ENCODE measurements at regions not wholly inside any gene's neighbourhood (a gene's known extent, or its start where the extent isn't known, plus 50 kb on each side); places are given as distances from the start of the nearest gene placed in this dataset.

DNA sequence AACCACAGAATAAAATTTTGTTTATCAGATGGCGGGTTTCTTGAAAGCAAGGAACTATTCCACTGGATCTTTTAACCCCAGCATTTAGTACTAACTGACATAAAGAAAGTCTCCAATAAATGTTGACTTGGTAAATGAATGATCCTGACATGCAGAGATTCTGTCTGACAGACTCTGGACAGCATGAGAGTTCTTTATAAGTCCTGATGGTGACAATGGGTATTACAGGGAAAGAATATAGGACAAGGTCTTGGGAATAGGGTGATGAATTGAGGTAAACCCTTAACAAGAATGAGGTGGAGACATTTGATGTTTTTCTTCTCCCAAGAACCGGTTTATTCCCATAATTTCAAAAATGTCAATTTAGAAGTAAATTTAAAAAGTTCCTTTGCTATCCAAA is 453.9 kb downstream of the TUSC1 start:
- Mint-ChIP-seq H3K4me1 (ENCODE audit: unreplicated experiment) (no peaks in the 10 kb centered on the region), H3K4me3 (ENCODE audit: unreplicated experiment) (no peak overlapping the region), H3K9me3 (ENCODE audit: unreplicated experiment) (no peaks in the 10 kb centered on the region), H3K36me3 (ENCODE audit: unreplicated experiment) (no peaks in the 10 kb centered on the region), H3K27me3 (ENCODE audit: unreplicated experiment) (no peaks in the 10 kb centered on the region), H3K27ac (ENCODE audit: unreplicated experiment) (no peak overlapping the region)
- DNase-seq (ENCODE audit: extremely low spot score, unreplicated experiment), result no peak
- TF ChIP-seq, protein P1, sequence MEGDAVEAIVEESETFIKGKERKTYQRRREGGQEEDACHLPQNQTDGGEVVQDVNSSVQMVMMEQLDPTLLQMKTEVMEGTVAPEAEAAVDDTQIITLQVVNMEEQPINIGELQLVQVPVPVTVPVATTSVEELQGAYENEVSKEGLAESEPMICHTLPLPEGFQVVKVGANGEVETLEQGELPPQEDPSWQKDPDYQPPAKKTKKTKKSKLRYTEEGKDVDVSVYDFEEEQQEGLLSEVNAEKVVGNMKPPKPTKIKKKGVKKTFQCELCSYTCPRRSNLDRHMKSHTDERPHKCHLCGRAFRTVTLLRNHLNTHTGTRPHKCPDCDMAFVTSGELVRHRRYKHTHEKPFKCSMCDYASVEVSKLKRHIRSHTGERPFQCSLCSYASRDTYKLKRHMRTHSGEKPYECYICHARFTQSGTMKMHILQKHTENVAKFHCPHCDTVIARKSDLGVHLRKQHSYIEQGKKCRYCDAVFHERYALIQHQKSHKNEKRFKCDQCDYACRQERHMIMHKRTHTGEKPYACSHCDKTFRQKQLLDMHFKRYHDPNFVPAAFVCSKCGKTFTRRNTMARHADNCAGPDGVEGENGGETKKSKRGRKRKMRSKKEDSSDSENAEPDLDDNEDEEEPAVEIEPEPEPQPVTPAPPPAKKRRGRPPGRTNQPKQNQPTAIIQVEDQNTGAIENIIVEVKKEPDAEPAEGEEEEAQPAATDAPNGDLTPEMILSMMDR (IDR thresholded peaks at IDR 0.05), result no peak

DNA sequence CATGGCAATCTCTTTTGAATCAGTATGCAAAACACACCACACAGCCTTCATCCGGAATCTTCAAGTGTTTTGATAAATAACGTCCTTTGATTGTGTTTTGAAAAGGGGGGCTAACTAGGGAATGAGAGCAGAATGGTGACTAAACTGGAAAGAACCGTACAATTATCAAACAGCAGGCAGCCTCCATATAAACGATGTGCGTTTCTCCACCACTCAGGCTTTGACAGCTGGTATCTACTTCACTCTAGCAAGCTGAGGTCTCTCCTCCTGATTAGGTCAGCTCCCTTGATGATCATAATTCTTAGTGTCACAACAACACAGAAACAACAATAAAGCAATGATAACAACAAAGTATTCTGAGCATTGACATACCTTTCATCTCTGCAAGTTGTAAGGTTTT is 465.9 kb downstream of the TUSC1 start:
- Mint-ChIP-seq H3K9me3 (ENCODE audit: unreplicated experiment) (no peaks in the 10 kb centered on the region), H3K4me1 (ENCODE audit: unreplicated experiment) (no peaks in the 10 kb centered on the region), H3K4me3 (ENCODE audit: unreplicated experiment) (no peak overlapping the region), H3K27me3 (ENCODE audit: unreplicated experiment) (no peaks in the 10 kb centered on the region), H3K27ac (ENCODE audit: unreplicated experiment) (no peak overlapping the region), H3K36me3 (ENCODE audit: unreplicated experiment) (no peaks in the 10 kb centered on the region)
- no peak for DNase-seq (ENCODE audit: extremely low spot score, unreplicated experiment)
- TF ChIP-seq, protein P1 (IDR thresholded peaks at IDR 0.05), result no peak

DNA sequence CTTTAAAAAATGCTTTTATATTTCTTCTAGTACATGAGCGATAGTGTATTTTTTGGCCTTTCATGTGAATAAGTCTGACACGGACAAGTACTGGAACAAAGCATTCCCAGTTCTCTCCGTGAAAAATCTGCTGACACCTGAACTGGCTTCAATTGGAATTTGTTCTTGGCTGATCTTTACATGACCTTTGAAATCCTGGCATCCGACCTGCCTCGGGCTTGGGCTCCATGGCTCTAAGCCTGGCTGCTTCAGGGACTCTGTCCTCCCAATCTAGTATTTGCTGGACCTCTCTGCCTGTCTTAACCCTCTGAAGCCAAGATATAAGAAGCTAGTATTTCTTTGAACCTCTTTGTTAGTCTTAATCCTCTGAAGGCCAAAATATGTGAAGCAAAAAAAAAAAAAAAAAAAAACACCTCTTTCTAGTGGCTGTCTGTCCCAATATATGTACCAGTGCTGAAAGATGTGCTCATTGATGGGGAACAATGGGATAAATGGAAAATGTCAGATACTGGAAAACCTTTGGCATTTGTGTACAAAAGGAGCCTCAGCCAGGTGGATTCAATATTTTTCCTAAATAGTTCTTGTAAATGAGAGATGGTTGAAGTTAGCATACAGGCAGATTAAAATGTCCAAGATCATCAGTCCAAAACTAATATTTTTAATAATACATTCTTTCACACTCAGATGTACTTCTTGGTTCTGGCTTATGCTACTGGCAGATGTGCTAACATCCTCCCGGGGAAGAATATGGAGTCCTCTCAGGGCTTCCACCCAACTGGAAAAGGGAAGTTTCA is 470.6 kb downstream of the TUSC1 start:
- Mint-ChIP-seq H3K36me3 (ENCODE audit: unreplicated experiment) (no peaks in the 10 kb centered on the region), H3K9me3 (ENCODE audit: unreplicated experiment) (peaks cover 3% of the 10 kb centered on the region), H3K4me1 (ENCODE audit: unreplicated experiment) (no peaks in the 10 kb centered on the region), H3K27me3 (ENCODE audit: unreplicated experiment) (no peaks in the 10 kb centered on the region), H3K27ac (ENCODE audit: unreplicated experiment) (no peak overlapping the region), H3K4me3 (ENCODE audit: unreplicated experiment) (no peak overlapping the region)
- no peak for DNase-seq (ENCODE audit: extremely low spot score, unreplicated experiment)
- TF ChIP-seq, protein P1 (IDR thresholded peaks at IDR 0.05), result no peak

DNA sequence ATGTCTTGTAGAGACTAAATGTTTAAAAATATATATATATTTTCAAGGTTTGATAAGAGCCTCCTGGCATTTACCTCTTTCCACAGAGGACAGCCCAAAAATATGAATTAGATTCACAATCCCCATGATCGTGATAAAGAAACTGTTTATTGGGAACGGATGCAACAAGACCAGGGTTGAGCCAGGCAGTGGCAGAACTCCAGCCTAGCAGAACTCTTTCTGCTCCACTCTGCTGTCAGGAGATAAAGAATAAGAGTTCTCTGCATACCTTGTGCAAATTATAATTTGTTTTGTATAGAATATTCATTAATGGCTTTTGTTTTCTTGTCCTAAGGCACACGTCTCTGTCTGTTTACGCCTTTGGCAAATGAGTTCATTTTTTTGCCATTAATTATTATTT is 472.2 kb downstream of the TUSC1 start:
- Mint-ChIP-seq H3K36me3 (ENCODE audit: unreplicated experiment) (no peaks in the 10 kb centered on the region), H3K4me3 (ENCODE audit: unreplicated experiment) (no peak overlapping the region), H3K27ac (ENCODE audit: unreplicated experiment) (no peak overlapping the region), H3K9me3 (ENCODE audit: unreplicated experiment) (peaks cover 6% of the 10 kb centered on the region), H3K27me3 (ENCODE audit: unreplicated experiment) (no peaks in the 10 kb centered on the region), H3K4me1 (ENCODE audit: unreplicated experiment) (no peaks in the 10 kb centered on the region)
- no peak for DNase-seq (ENCODE audit: extremely low spot score, unreplicated experiment)
- TF ChIP-seq, protein P1 (IDR thresholded peaks at IDR 0.05), result no peak

DNA sequence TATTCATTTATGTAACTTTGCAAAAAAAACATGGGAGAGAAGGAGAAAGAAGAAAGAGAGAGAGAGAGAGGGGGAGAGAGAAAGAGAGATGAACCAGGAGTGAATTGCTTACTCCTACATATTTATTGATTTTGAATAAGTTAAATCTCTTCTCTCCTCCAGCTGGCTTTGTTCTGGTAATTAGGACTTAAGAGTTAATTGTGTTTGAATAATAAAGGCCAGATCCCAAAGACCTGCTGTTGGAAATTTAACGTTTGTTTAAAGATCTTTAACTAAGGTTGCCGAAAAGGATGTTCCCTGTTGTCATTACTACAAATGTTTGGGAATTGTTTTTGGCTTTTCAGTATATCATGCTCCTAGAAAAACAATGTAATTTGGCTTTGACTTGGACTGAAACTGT is 473.0 kb downstream of the TUSC1 start:
- Mint-ChIP-seq H3K4me1 (ENCODE audit: unreplicated experiment) (no peaks in the 10 kb centered on the region), H3K4me3 (ENCODE audit: unreplicated experiment) (no peak overlapping the region), H3K27ac (ENCODE audit: unreplicated experiment) (no peak overlapping the region), H3K36me3 (ENCODE audit: unreplicated experiment) (no peaks in the 10 kb centered on the region), H3K27me3 (ENCODE audit: unreplicated experiment) (no peaks in the 10 kb centered on the region), H3K9me3 (ENCODE audit: unreplicated experiment) (peaks cover 6% of the 10 kb centered on the region)
- TF ChIP-seq, protein P1 (IDR thresholded peaks at IDR 0.05), result no peak
- no peak for DNase-seq (ENCODE audit: extremely low spot score, unreplicated experiment)

Measured in osteocyte (in vitro differentiated cells).